ENCODE measurements at regions not wholly inside any gene's neighbourhood (a gene's known extent, or its start where the extent isn't known, plus 50 kb on each side); places are given as distances from the start of the nearest gene placed in this dataset.

- TF ChIP-seq E2F1 (CRISPR knock-in tag; IDR thresholded peaks at IDR 0.05) (no peak), ID3 (CRISPR knock-in tag; IDR thresholded peaks at IDR 0.05) (no peak), ID3 (tag; IDR thresholded peaks at IDR 0.05) (peak; percentile 94), PATZ1 (CRISPR knock-in tag; IDR thresholded peaks at IDR 0.05; ENCODE audit: borderline replicate concordance) (peak; percentile 68; the same call in 1 of the 2 replicates), RFX1 (IDR thresholded peaks at IDR 0.05) (no peak; the same call in 1 of the 2 replicates), FOXM1 (IDR thresholded peaks at IDR 0.05; ENCODE audit: low read depth) (peak; percentile 43), FOXM1 (CRISPR knock-in tag; IDR thresholded peaks at IDR 0.05; ENCODE audit: low read depth) (0 out of 2 replicates have a peak, but pooled peaks have one; percentile 35), NR4A1 (CRISPR knock-in tag; IDR thresholded peaks at IDR 0.05) (peak; percentile 84), NR4A1 (tag; IDR thresholded peaks at IDR 0.05) (peak; percentile 98), ATF6 (CRISPR knock-in tag; IDR thresholded peaks at IDR 0.05) (no peak), GTF3C2 (IDR thresholded peaks at IDR 0.05; ENCODE audit: borderline replicate concordance, extremely low read depth, insufficient read length) (no peak), NFIC (IDR thresholded peaks at IDR 0.05) (no peak), NFXL1 (CRISPR knock-in tag; IDR thresholded peaks at IDR 0.05) (peak; percentile 52), NR2C2 (CRISPR knock-in tag; IDR thresholded peaks at IDR 0.05) (peak; percentile 70; the same call in 1 of the 2 replicates), NR2C2 (tag; IDR thresholded peaks at IDR 0.05) (peak; percentile 95), MLLT1 (IDR thresholded peaks at IDR 0.05) (peak in 1 of 2 experiments; percentile 49; a peak in 2 of 4 replicates)
Observed at GRCh38 chr1:234874291-234875288, 254.0 kb downstream of the TOMM20 start (continued).

All from K562 (cell line).